Endodermal cell (in vitro differentiated cells): ENCODE measurements at regions not wholly inside any gene's neighbourhood (a gene's known extent, or its start where the extent isn't known, plus 50 kb on each side); places are given as distances from the start of the nearest gene placed in this dataset.

Experiments used
- DNase-seq: peaks from one replicate; pipeline ENCODE4 v3.0.0-alpha.2; 2017
- H3K27ac ChIP-seq: 2 replicates; pipeline ENCODE4 v1.5.1; 2013; ENCODE audit warnings: mild to moderate bottlenecking, low read depth, low read length, moderate library complexity
- H3K27me3 ChIP-seq: 2 replicates; pipeline ENCODE4 v1.6.1; 2013; ENCODE audit warnings: mild to moderate bottlenecking, low read length, moderate library complexity; ENCODE audit not compliant: insufficient read depth, control insufficient read depth, poor library complexity, severe bottlenecking
- H3K36me3 ChIP-seq: 2 replicates; pipeline ENCODE4 v1.7.0; 2013; ENCODE audit warnings: mild to moderate bottlenecking, low read length, moderate library complexity; ENCODE audit not compliant: control insufficient read depth, insufficient read depth
- H3K4me1 ChIP-seq: one replicate; pipeline ENCODE4 v1.7.0; 2013; ENCODE audit warnings: low read length; ENCODE audit not compliant: control insufficient read depth, insufficient read depth
- H3K4me3 ChIP-seq: 2 replicates; pipeline ENCODE4 v1.5.1; 2013; ENCODE audit warnings: mild to moderate bottlenecking, low read length, moderate library complexity
- H3K9ac ChIP-seq: 2 replicates; pipeline ENCODE4 v1.6.1; 2013; ENCODE audit warnings: mild to moderate bottlenecking, low read length, moderate library complexity; ENCODE audit not compliant: poor library complexity, severe bottlenecking; ENCODE audit errors: extremely low read depth
- H3K9me3 ChIP-seq: 2 replicates; pipeline ENCODE4 v1.6.1; 2013; ENCODE audit warnings: mild to moderate bottlenecking, low read length, moderate library complexity; ENCODE audit not compliant: control insufficient read depth
- H3K27ac Mint-ChIP-seq: 2 replicates; pipeline ENCODE4 v1.8.0; 2020; ENCODE audit warnings: mixed read lengths
- H3K27me3 Mint-ChIP-seq: 2 replicates; pipeline ENCODE4 v1.8.0; 2021; ENCODE audit warnings: mild to moderate bottlenecking, mixed read lengths; ENCODE audit not compliant: insufficient read depth
- H3K36me3 Mint-ChIP-seq: 2 replicates; pipeline ENCODE4 v1.8.0; 2020; ENCODE audit warnings: low read depth, mixed read lengths
- H3K4me1 Mint-ChIP-seq: 2 replicates; pipeline ENCODE4 v1.8.0; 2020; ENCODE audit warnings: mixed read lengths
- H3K4me3 Mint-ChIP-seq: 2 replicates; pipeline ENCODE4 v1.8.0; 2020; ENCODE audit warnings: mild to moderate bottlenecking, moderate library complexity, mixed read lengths
- H3K9me3 Mint-ChIP-seq: 2 replicates; pipeline ENCODE4 v1.8.0; 2020; ENCODE audit warnings: mild to moderate bottlenecking, mixed read lengths
- CTCF ChIP-seq: fragments of 200-600 bp; sonication (generic); conservative IDR thresholded peaks from 2 replicates; pipeline ENCODE4 v1.5.0; 2021; ENCODE audit warnings: antibody characterized with exemption, mild to moderate bottlenecking
- WGBS, 2 experiments: methylation state at CpG; one replicate each; pipeline versions ENCODE4 v1.1.5 to v1.1.7; 2013; ENCODE audit warnings: missing lambda C conversion rate in 2 of 2, mixed read lengths in 1 of 2; ENCODE audit not compliant: insufficient coverage in 1 of 2, insufficient read length in 1 of 2; 5-methylcytosine and 5-hydroxymethylcytosine counted together

DNA sequence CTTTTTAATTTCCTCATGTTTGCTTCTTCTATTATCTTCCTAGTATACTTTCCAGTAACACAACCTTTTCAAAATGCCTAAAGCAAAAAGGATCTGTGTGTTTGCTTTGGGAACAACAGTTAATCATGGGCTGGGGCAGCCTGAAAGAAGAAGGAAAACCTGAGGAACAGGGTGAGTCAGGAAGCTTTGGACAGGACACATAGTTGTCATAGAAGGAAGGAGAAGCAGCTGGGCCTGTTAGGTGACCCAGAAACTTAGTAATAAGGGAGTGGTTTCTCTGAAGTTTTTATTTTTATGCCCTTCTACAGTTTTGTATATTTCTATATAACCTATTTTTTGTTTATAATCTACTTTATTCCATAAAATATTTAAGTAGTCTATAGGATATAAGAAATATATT lies 61.4 kb downstream of the CD24 start:
- no peak overlapping the region for H3K4me3 Mint-ChIP-seq
- Histone ChIP-seq H3K36me3 (no peaks in the 10 kb centered on the region), H3K27ac (no peak overlapping the region), H3K4me1 (no peaks in the 10 kb centered on the region), H3K9ac (no peak overlapping the region), H3K27me3 (no peaks in the 10 kb centered on the region), H3K4me3 (no peak overlapping the region), H3K9me3 (peaks cover 15% of the 10 kb centered on the region)
- H3K27ac Mint-ChIP-seq, result peak overlapping the region; percentile 28
- H3K36me3 Mint-ChIP-seq, result peaks cover 2% of the 10 kb centered on the region
- H3K27me3 Mint-ChIP-seq, result no peaks in the 10 kb centered on the region
- TF ChIP-seq CTCF, result no peak
- H3K9me3 Mint-ChIP-seq, result peaks cover 26% of the 10 kb centered on the region
- DNase-seq, result no peak
- H3K4me1 Mint-ChIP-seq, result peaks cover 20% of the 10 kb centered on the region

DNA sequence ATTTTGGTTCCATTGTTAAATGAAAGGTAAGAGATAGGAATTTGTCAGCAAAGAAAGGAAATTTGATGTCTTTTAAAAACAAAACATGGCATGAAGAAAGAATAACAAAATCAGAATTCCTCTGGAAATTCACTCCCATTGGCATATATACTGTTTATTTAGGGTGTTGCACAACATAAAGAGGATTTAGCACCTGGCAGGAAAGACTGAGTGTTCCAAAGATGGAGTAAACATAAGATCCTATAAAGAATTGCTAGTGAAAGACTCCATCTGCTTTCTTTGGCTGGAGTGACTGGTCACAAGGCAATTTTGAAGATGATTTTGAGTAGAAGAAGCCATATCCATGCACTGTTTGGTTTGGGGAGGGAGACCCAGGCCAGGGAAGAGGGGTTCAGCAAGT lies 62.4 kb downstream of the CD24 start:
- H3K9ac ChIP-seq, result no peak overlapping the region
- H3K27me3 ChIP-seq, result no peaks in the 10 kb centered on the region
- H3K27ac ChIP-seq, result no peak overlapping the region
- H3K4me1 ChIP-seq, result no peaks in the 10 kb centered on the region
- no peak overlapping the region for H3K4me3 ChIP-seq
- no peaks in the 10 kb centered on the region for H3K36me3 ChIP-seq
- no peak for TF ChIP-seq CTCF
- Mint-ChIP-seq H3K27me3 (no peaks in the 10 kb centered on the region), H3K4me1 (peaks cover 20% of the 10 kb centered on the region), H3K36me3 (peaks cover 2% of the 10 kb centered on the region), H3K27ac (no peak overlapping the region), H3K9me3 (peaks cover 26% of the 10 kb centered on the region), H3K4me3 (no peak overlapping the region)
- no peak for DNase-seq
- peaks cover 15% of the 10 kb centered on the region for H3K9me3 ChIP-seq

GRCh38 chr6:106910999-106911949 lies 63.3 kb downstream of the CD24 start:
- DNase-seq, result no peak
- Histone ChIP-seq H3K4me1 (no peaks in the 10 kb centered on the region), H3K27ac (no peak overlapping the region), H3K9ac (no peak overlapping the region), H3K4me3 (no peak overlapping the region), H3K9me3 (peaks cover 15% of the 10 kb centered on the region), H3K36me3 (no peaks in the 10 kb centered on the region), H3K27me3 (no peaks in the 10 kb centered on the region)
- no peaks in the 10 kb centered on the region for H3K27me3 Mint-ChIP-seq
- H3K27ac Mint-ChIP-seq, result peak overlapping the region; percentile 26
- peaks cover 2% of the 10 kb centered on the region for H3K36me3 Mint-ChIP-seq
- TF ChIP-seq CTCF, result peak; percentile 21
- 89 to 92% methylated on average over 6 to 7 of the region's 7 CpGs for WGBS, 2 experiments
- H3K9me3 Mint-ChIP-seq, result peaks cover 20% of the 10 kb centered on the region
- peaks cover 20% of the 10 kb centered on the region for H3K4me1 Mint-ChIP-seq
- no peak overlapping the region for H3K4me3 Mint-ChIP-seq
